ENCODE measurements at regions not wholly inside any gene's neighbourhood (a gene's known extent, or its start where the extent isn't known, plus 50 kb on each side); places are given as distances from the start of the nearest gene placed in this dataset.

- H3K4me3 ChIP-seq: no peak overlapping the region
Measured at GRCh38 chr11:122463530-122463929, 192.0 kb upstream of the UBASH3B start.

GRCh38 chr11:122459064-122459463, 196.5 kb upstream of the UBASH3B start:
- no peak overlapping the region for H3K4me3 ChIP-seq

More at GRCh38 chr11:122463530-122463929, 192.0 kb upstream of the UBASH3B start:
- H3K27ac ChIP-seq: no peak overlapping the region

GRCh38 chr11:122453586-122453985, 201.9 kb upstream of the UBASH3B start:
- no peak overlapping the region for H3K4me3 ChIP-seq
- H3K27ac ChIP-seq: no peak overlapping the region

More at GRCh38 chr11:122459064-122459463, 196.5 kb upstream of the UBASH3B start:
- no peak overlapping the region for H3K27ac ChIP-seq

- no peak overlapping the region for H3K27ac ChIP-seq
- H3K4me3 ChIP-seq: no peak overlapping the region
Measured at GRCh38 chr11:122451911-122452310, 203.6 kb upstream of the UBASH3B start.

- Histone ChIP-seq H3K4me3 (no peak overlapping the region), H3K27ac (peak overlapping the region in 1 of 21 experiments; percentile 69)
Measured at GRCh38 chr11:122441666-122442035, 213.9 kb upstream of the UBASH3B start.

GRCh38 chr11:122440811-122441665, 214.5 kb upstream of the UBASH3B start:
- peak overlapping the region in 5 of 7 experiments; percentile 13 to 34 (median 17) for H3K4me3 ChIP-seq
- H3K27ac ChIP-seq: peak overlapping the region in 11 of 21 experiments; percentile 46 to 70 (median 65)

- Histone ChIP-seq H3K27ac (peak overlapping the region in 13 of 21 experiments; percentile 46 to 70 (median 65)), H3K4me3 (peak overlapping the region in 6 of 7 experiments; percentile 13 to 34 (median 18))
Measured at GRCh38 chr11:122439866-122440810, 215.4 kb upstream of the UBASH3B start.

DNA sequence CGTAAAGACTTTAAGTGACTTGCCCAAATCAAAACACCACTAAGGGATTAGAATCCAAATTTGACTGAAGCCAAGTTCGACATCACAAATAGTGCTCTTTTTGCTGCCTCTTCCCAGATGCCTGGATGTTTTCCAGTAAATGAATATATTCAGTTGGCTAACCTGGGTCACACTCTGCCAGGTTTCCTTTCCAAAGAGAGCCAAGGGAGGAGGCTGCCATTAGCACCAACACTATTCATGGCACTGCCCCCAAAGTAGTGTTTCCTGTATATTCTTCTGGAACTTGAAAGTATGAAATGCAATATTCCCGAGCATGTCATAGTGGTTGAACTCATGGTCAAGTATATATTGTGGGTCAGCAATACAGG, 219.3 kb upstream of the UBASH3B start:
- Histone ChIP-seq H3K27ac (no peak overlapping the region), H3K4me3 (no peak overlapping the region)

- Histone ChIP-seq H3K4me3 (no peak overlapping the region), H3K27ac (no peak overlapping the region)
Measured at GRCh38 chr11:122435540-122436187, 219.9 kb upstream of the UBASH3B start.

- Histone ChIP-seq H3K4me3 (no peak overlapping the region), H3K27ac (no peak overlapping the region)
Measured at GRCh38 chr11:122434786-122435185, 220.7 kb upstream of the UBASH3B start.

- H3K27ac ChIP-seq: no peak overlapping the region
- H3K4me3 ChIP-seq: no peak overlapping the region
Measured at GRCh38 chr11:122430490-122430889, 225.0 kb upstream of the UBASH3B start.

DNA sequence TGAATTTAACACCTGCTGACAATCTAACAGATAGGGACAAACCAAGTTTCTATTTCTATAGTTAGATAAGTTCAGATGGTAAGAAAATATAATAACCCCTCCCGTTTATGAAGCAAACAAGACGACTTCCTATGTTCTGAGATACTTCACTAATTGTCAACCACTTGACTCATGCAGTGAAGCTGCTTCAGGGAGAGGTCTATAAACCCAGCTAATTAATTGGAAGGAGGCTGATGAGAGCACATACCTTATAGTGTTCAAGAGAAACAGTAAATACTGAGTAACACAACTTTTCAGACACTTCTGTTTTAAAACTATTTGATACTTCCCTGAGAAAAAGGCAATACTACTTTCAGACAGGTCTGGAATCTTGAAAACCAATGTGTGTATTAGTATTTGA, 229.4 kb upstream of the UBASH3B start:
- H3K27ac ChIP-seq: no peak overlapping the region
- no peak overlapping the region for H3K4me3 ChIP-seq

DNA sequence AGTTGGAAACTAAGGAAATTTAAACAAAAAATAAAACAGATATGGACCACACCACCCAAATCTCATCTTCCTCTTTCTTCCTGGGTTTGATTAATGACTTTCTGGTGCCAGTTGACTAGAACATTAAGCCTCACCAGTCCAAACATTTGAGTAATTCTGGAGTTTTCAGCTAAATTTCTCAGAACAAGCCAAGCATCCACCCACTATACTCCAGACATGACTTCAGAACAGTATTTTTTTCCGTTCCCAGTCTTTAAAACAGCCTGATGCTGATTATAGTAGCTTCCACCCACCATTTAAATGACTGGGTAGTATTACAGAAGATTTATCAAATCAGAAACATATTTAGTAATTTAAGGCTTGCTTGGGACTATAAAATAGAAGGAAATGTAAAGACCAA, 230.9 kb upstream of the UBASH3B start:
- Histone ChIP-seq H3K4me3 (no peak overlapping the region), H3K27ac (no peak overlapping the region)

GRCh38 chr11:122423886-122424285, 231.6 kb upstream of the UBASH3B start:
- Histone ChIP-seq H3K27ac (peak overlapping the region in 2 of 21 experiments; percentile 10 to 42), H3K4me3 (no peak overlapping the region)

DNA sequence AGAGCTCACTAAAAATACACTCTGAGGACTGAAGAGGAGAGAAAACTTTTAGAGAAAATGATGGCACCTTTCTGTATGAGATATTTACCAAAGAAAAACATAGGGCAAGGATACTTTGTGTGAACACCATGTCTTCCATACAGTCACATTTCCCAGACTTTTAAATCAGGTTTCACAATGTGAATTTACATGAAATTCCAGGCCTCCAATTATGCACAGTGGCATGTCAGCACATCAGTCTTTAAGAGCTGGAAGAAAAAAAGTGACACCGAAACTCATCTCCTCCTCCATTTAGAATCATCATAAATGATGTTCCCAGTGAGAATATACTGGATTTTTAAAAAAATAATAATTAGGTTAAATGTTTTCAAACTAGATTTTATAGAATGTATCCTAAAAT, 232.2 kb upstream of the UBASH3B start:
- Histone ChIP-seq H3K4me3 (no peak overlapping the region), H3K27ac (no peak overlapping the region)

DNA sequence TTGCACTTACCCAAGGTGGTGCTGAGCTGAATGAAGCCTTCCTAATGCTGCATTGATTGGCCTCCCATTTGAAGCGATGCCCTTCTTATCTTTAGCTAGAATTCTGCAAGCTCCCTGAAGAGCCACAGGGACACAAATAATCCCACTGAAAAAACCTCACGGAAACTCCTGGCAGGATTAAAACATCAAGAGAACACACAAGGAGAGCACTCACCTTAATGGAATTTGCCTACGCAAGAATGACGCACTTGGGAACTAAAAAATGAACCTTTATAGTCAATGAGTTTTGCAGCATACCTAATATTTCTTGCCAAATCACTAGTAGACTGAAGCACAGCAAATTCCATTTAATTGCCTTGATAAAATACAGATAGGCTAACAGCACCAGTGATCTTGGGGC, 232.8 kb upstream of the UBASH3B start:
- H3K27ac ChIP-seq: no peak overlapping the region
- no peak overlapping the region for H3K4me3 ChIP-seq

GRCh38 chr11:122421702-122422101, 233.8 kb upstream of the UBASH3B start:
- no peak overlapping the region for H3K4me3 ChIP-seq
- no peak overlapping the region for H3K27ac ChIP-seq

GRCh38 chr11:122418032-122418431, 237.5 kb upstream of the UBASH3B start:
- H3K27ac ChIP-seq: no peak overlapping the region
- H3K4me3 ChIP-seq: no peak overlapping the region

GRCh38 chr11:122414406-122415018, 241.0 kb upstream of the UBASH3B start:
- Histone ChIP-seq H3K27ac (no peak overlapping the region), H3K4me3 (no peak overlapping the region)

GRCh38 chr11:122413677-122414076, 241.8 kb upstream of the UBASH3B start:
- Histone ChIP-seq H3K4me3 (no peak overlapping the region), H3K27ac (no peak overlapping the region)

Data from skin epidermis (tissue), 12 donors.